ENCODE measurements at regions not wholly inside any gene's neighbourhood (a gene's known extent, or its start where the extent isn't known, plus 50 kb on each side); places are given as distances from the start of the nearest gene placed in this dataset.

GRCh38 chr2:120673205-120673550 is 62.5 kb upstream of the GLI2 start:
- TF ChIP-seq CTCF (IDR thresholded peaks at IDR 0.05; ENCODE audit: low read depth, low read length, missing control alignments): no peak
- no peaks in the 10 kb centered on the region for H3K27me3 ChIP-seq (replicated peaks)
- in situ Hi-C loops (cut with HindIII; ENCODE audit: low pct_ligation_motif_present, low sequenced_read_pairs): no loop called here
- H3K36me3 ChIP-seq (replicated peaks): no peaks in the 10 kb centered on the region
- no peak overlapping the region for H3K4me3 ChIP-seq (ENCODE audit: low read depth, low read length)
- no peak for DNase-seq
- no peak overlapping the region for H3K27ac ChIP-seq

GRCh38 chr2:120673571-120674061 is 62.1 kb upstream of the GLI2 start:
- Histone ChIP-seq H3K27ac (no peak overlapping the region), H3K36me3 (replicated peaks) (no peaks in the 10 kb centered on the region), H3K4me3 (ENCODE audit: low read depth, low read length) (no peak overlapping the region), H3K27me3 (replicated peaks) (no peaks in the 10 kb centered on the region)
- no peak for DNase-seq
- TF ChIP-seq CTCF (IDR thresholded peaks at IDR 0.05; ENCODE audit: low read depth, low read length, missing control alignments): no peak
- in situ Hi-C loops (cut with HindIII; ENCODE audit: low pct_ligation_motif_present, low sequenced_read_pairs): no loop called here

- no peak for TF ChIP-seq CTCF (IDR thresholded peaks at IDR 0.05; ENCODE audit: low read depth, low read length, missing control alignments)
- no peaks in the 10 kb centered on the region for H3K36me3 ChIP-seq (replicated peaks)
- in situ Hi-C loops (cut with HindIII; ENCODE audit: low pct_ligation_motif_present, low sequenced_read_pairs): no loop called here
- no peak for DNase-seq
- H3K4me3 ChIP-seq (ENCODE audit: low read depth, low read length): no peak overlapping the region
- no peak overlapping the region for H3K27ac ChIP-seq
- no peaks in the 10 kb centered on the region for H3K27me3 ChIP-seq (replicated peaks)
These were observed 61.2 kb upstream of the GLI2 start for GRCh38 chr2:120674246-120675170.

GRCh38 chr2:120675460-120676130 is 60.1 kb upstream of the GLI2 start:
- peak; percentile 83 for TF ChIP-seq CTCF (IDR thresholded peaks at IDR 0.05; ENCODE audit: low read depth, low read length, missing control alignments)
- no peaks in the 10 kb centered on the region for H3K36me3 ChIP-seq (replicated peaks)
- H3K27me3 ChIP-seq (replicated peaks): no peaks in the 10 kb centered on the region
- no peak overlapping the region for H3K4me3 ChIP-seq (ENCODE audit: low read depth, low read length)
- no peak overlapping the region for H3K27ac ChIP-seq
- peak; percentile 64 for DNase-seq
- in situ Hi-C loops (cut with HindIII; ENCODE audit: low pct_ligation_motif_present, low sequenced_read_pairs): no loop called here

- Histone ChIP-seq H3K27me3 (replicated peaks) (no peaks in the 10 kb centered on the region), H3K36me3 (replicated peaks) (no peaks in the 10 kb centered on the region), H3K27ac (no peak overlapping the region), H3K4me3 (ENCODE audit: low read depth, low read length) (no peak overlapping the region)
- no peak for DNase-seq
- in situ Hi-C loops (cut with HindIII; ENCODE audit: low pct_ligation_motif_present, low sequenced_read_pairs): no loop called here
- TF ChIP-seq CTCF (IDR thresholded peaks at IDR 0.05; ENCODE audit: low read depth, low read length, missing control alignments): no peak
These were observed 58.4 kb upstream of the GLI2 start for GRCh38 chr2:120677221-120677620.
